Uterus (tissue), 2 donors: ENCODE measurements at regions not wholly inside any gene's neighbourhood (a gene's known extent, or its start where the extent isn't known, plus 50 kb on each side); places are given as distances from the start of the nearest gene placed in this dataset.

ENCODE experiments used
- CTCF ChIP-seq, 4 experiments: fragments of 200-600 bp in 2 of 4; fragments of 450-650 bp in 2 of 4; sonication (generic) in 2 of 4; IDR thresholded peaks; one replicate each; pipeline ENCODE4 v1.5.1; 2016 to 2019; ENCODE audit warnings: antibody characterized with exemption in 4 of 4, mild to moderate bottlenecking in 2 of 4, moderate library complexity in 1 of 4
- POLR2A ChIP-seq, 2 donors: fragments of 450-650 bp; IDR thresholded peaks; one replicate each; pipeline ENCODE4 v1.6.1; 2016; ENCODE audit warnings: antibody characterized with exemption in 2 of 2, mild to moderate bottlenecking in 1 of 2, moderate library complexity in 1 of 2

- TF ChIP-seq CTCF (IDR thresholded peaks at IDR 0.05) = no peak
- no peak for TF ChIP-seq POLR2A (IDR thresholded peaks at IDR 0.05)
Measured at GRCh38 chr6:77133031-77133430, 330.3 kb downstream of the HTR1B start.
